ENCODE measurements at regions not wholly inside any gene's neighbourhood (a gene's known extent, or its start where the extent isn't known, plus 50 kb on each side); places are given as distances from the start of the nearest gene placed in this dataset.
"Not testable (repeated sequence)": the region's sequence is repeated elsewhere in the genome, so short reads cannot be mapped to it uniquely, and the experiment has no call there.

DNA sequence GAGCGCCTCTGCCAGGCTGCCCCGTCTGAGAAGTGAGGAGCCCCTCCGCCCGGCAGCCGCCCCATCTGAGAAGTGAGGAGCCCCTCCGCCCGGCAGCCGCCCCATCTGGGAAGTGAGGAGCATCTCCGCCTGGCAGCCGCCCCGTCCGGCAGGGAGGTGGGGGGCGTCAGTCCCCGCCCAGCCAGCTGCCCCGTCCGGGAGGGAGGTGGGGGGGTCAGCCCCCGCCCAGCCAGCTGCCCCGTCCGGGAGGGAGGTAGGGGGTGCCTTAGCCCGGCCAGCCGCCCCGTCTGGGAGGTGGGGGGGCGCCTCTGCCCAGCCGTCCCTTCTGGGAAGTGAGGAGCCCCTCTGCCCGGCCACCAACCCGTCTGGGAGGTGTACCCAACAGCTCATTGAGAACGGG is 75.4 kb upstream of the DIO2 start:
- not testable (repeated sequence) for DNase-seq

DNA sequence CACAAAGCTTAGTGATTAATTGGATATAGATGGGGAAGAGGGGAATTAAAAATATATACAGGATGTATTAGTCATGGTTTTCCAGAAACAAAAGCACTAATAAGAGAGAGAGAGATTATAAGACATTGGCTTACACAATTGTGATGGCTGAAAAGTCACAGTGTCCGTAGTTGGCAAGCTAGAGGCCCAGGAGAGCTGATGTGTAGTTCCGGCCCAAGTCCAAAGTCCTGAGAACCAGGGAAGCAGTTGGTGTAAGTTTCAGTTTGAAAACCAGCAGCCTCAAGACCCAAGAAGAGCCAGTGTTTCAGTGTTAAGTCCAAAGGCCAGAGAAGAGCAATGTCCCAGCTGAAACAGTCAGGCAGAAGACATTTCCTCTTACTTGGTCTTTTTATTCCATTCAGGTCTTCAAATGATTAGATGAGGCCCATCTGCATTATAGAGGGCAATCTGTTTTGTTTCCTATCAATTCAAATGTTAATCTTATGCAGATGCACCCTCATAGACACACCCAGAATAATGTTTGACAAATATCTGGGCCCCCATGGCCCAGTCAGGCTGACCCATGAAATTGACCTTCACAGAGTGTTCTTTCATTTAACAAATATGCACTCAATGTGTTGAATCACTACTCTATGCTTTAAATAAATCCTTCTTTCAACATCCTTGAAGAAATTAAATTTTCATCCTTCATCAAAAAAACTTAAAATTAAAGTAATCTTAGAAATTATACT is 67.2 kb upstream of the DIO2 start:
- DNase-seq = no peak

- DNase-seq = no peak
These were observed 64.0 kb upstream of the DIO2 start for GRCh38 chr14:80275208-80275850.

DNA sequence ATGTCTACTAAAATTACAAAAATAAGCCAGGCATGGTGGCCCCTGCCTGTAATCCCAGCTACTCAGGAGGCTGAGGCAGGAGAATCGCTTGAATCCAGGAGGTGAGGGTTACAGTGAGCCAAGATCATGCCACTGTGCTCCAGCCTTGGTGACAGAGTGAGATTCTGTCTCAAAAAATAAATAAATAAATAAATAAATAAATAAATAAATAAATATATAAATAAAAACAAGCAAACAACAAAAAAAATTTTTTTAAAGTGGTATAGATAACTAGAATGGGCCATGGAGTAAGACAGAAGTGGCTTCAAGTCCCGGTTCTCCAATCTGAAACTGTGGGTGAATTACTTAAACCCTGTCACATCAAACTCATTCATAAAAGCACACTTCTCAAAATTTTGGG is 63.0 kb upstream of the DIO2 start:
- DNase-seq = not testable (repeated sequence)

DNA sequence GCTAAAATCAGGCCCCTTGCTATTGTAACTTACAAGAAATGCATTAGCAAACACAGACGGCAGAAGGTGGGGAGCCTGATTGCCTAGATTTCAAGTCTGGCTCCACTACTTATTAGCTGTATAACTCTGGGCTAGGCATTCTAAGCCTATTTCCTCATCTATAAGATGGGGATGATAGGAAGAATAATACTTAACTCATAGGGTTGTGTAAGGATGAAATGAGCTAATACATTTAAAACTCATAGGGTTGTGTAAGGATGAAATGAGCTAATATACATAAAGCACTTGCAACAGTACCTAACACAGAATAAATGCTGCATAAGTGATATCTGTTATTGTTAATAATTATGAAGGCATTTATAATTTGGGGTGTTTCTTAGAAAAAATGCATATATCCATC is 60.1 kb upstream of the DIO2 start:
- DNase-seq = no peak

DNA sequence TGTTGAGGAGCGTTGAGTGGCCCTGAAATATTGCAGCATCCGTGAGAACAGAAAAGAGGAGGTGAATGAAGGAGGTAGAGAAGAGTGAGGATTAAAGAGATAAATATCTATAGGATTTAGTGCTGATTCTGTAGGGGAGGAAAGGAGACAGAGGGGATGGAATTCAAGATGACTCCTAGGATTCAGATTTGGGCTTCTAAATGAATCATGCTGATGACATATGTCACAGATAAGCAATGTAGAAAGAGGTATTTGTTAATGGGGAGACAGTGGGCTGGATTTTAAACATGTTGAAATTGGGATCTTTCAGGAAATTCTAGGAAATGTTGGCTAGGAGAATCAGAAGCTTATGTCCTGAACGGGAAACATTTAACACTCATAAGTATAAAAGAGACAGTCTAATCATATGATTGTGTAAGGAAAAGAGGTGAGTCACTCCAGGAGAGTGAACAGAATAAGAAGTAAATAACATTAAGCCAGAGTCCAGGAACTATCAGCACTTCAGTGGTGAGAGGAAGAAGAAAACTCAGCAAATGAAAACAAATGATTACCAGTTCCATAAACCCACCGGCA is 58.1 kb upstream of the DIO2 start:
- no peak for DNase-seq

DNA sequence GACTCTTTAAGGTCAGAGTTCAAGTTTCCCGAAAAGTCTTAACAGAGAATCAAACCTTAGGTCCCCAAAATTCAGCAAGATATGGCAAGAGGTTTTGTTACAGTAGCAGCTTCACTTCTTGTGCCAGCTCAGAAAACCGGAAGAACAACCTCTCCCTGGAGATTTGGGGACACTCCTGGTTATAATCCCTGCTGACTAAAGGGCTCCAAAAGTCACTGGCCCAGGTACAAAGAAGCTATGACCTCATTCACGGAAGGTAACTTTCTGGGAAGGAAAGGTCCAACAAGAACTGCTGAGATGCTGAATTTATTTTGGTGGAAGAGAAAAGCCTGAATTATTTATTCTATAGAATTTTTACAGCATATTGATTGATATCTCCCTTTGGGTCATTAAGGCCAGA is 55.6 kb upstream of the DIO2 start:
- DNase-seq = no peak

DNA sequence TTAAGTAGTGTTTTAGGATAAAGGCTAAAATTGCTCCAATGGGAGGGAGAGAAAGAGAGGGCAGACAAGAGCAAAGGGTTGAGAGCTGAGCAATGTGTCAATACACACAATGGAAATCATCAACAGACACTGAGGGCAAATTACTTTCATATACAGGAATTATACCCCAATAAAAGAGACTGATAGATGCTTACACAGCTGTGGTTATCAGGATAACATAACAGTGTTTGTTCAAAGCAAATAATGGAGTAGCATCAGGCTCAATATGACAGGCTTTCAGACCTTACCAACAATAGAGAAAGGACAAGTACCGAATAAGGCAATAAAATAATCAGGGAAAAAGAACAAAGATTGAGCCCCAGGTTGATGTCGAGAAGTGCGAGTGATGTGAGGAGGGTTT is 53.4 kb upstream of the DIO2 start:
- DNase-seq = no peak

Measured in NCI-H2171 treated with DMSO at 0.1 percent for 48 hours (cell line).